ENCODE measurements at regions not wholly inside any gene's neighbourhood (a gene's known extent, or its start where the extent isn't known, plus 50 kb on each side); places are given as distances from the start of the nearest gene placed in this dataset.

GRCh38 chr2:128982001-128982400 lies 663.3 kb upstream of the HS6ST1 start:
- H3K9ac ChIP-seq (replicated peaks; ENCODE audit: extremely low read depth, insufficient read depth, low read length) = no peak overlapping the region
- no peaks in the 10 kb centered on the region for H3K36me3 ChIP-seq (ENCODE audit: control insufficient read depth in 2 of 2, extremely low read depth in 1 of 2, insufficient read depth in 2 of 2, low read length in 2 of 2)
- DNase-seq (ENCODE audit: low read depth, low spot score) = no peak
- no peak overlapping the region for H3K27ac ChIP-seq (ENCODE audit: insufficient read depth, low read depth, low read length)
- ChIA-PET POLR2A (no interaction called here), CTCF (no interaction called here)
- FAIRE-seq = no peak
- H3K9me1 ChIP-seq (replicated peaks; ENCODE audit: control insufficient read depth, extremely low read depth, insufficient read depth, low read length) = no peaks in the 10 kb centered on the region
- H3K9me3 ChIP-seq (replicated peaks; ENCODE audit: control insufficient read depth, insufficient read depth, low read length) = peaks cover 9% of the 10 kb centered on the region
- no peaks in the 10 kb centered on the region for H3K4me1 ChIP-seq (ENCODE audit: control insufficient read depth, extremely low read depth, insufficient read depth, low read length)
- no peaks in the 10 kb centered on the region for H4K20me1 ChIP-seq (replicated peaks; ENCODE audit: control insufficient read depth, extremely low read depth, insufficient read depth, low read length)
- H3K79me2 ChIP-seq (ENCODE audit: control insufficient read depth, insufficient read depth, low read length) = no peaks in the 10 kb centered on the region
- BruUV-seq (replicated peaks) = no TSS peak
- dilution Hi-C loops (cut with MboI; ENCODE audit: extremely low pct_ligation_motif_present, low sequenced_read_pairs) (no loop called here), intact Hi-C loops (cut with micrococcal nuclease) (no loop called here)
- H2AFZ ChIP-seq (ENCODE audit: low read depth, low read length) = no peak overlapping the region
- H3K27me3 ChIP-seq (ENCODE audit: control insufficient read depth in 2 of 2, insufficient read depth in 2 of 2, low read length in 2 of 2) = no peaks in the 10 kb centered on the region
- H3K4me2 ChIP-seq (ENCODE audit: insufficient read depth, low read length) = no peak overlapping the region
- no peak overlapping the region for H3K4me3 ChIP-seq (replicated peaks in 1 of 3; ENCODE audit: insufficient read depth in 1 of 3, low read depth in 1 of 3, low read length in 3 of 3)
- TF ChIP-seq MAX (IDR thresholded peaks at IDR 0.05; ENCODE audit: insufficient read depth, insufficient read length) = no peak
- TF ChIP-seq FOS (IDR thresholded peaks at IDR 0.05; ENCODE audit: borderline replicate concordance, insufficient read depth, low read length) = no peak
- TF ChIP-seq JUN (IDR thresholded peaks at IDR 0.05; ENCODE audit: borderline replicate concordance, insufficient read depth, insufficient read length, low read depth) = no peak
- no peak for TF ChIP-seq POLR2A (IDR thresholded peaks at IDR 0.05; ENCODE audit: low read depth, low read length)
- no peak for TF ChIP-seq GATA2 (IDR thresholded peaks at IDR 0.05; ENCODE audit: insufficient read depth, insufficient read length, low read depth, low read length)

GRCh38 chr2:128982670-128983069 lies 664.0 kb upstream of the HS6ST1 start:
- dilution Hi-C loops (cut with MboI; ENCODE audit: extremely low pct_ligation_motif_present, low sequenced_read_pairs) (no loop called here), intact Hi-C loops (cut with micrococcal nuclease) (no loop called here)
- Histone ChIP-seq H2AFZ (ENCODE audit: low read depth, low read length) (no peak overlapping the region), H3K27ac (ENCODE audit: insufficient read depth, low read depth, low read length) (no peak overlapping the region), H3K27me3 (ENCODE audit: control insufficient read depth in 2 of 2, insufficient read depth in 2 of 2, low read length in 2 of 2) (no peaks in the 10 kb centered on the region), H3K9ac (replicated peaks; ENCODE audit: extremely low read depth, insufficient read depth, low read length) (no peak overlapping the region), H3K36me3 (ENCODE audit: control insufficient read depth in 2 of 2, extremely low read depth in 1 of 2, insufficient read depth in 2 of 2, low read length in 2 of 2) (no peaks in the 10 kb centered on the region), H3K4me2 (ENCODE audit: insufficient read depth, low read length) (no peak overlapping the region), H3K9me3 (replicated peaks; ENCODE audit: control insufficient read depth, insufficient read depth, low read length) (peaks cover 9% of the 10 kb centered on the region), H4K20me1 (replicated peaks; ENCODE audit: control insufficient read depth, extremely low read depth, insufficient read depth, low read length) (no peaks in the 10 kb centered on the region), H3K79me2 (ENCODE audit: control insufficient read depth, insufficient read depth, low read length) (no peaks in the 10 kb centered on the region), H3K4me1 (ENCODE audit: control insufficient read depth, extremely low read depth, insufficient read depth, low read length) (no peaks in the 10 kb centered on the region), H3K4me3 (replicated peaks in 1 of 3; ENCODE audit: insufficient read depth in 1 of 3, low read depth in 1 of 3, low read length in 3 of 3) (no peak overlapping the region), H3K9me1 (replicated peaks; ENCODE audit: control insufficient read depth, extremely low read depth, insufficient read depth, low read length) (no peaks in the 10 kb centered on the region)
- no peak for DNase-seq (ENCODE audit: low read depth, low spot score)
- ChIA-PET POLR2A (no interaction called here), CTCF (no interaction called here)
- TF ChIP-seq CTCF (IDR thresholded peaks at IDR 0.05; ENCODE audit: extremely low read depth in 1 of 2, insufficient read depth in 1 of 2, low read depth in 1 of 2, low read length in 2 of 2) (no peak), EZH2 (IDR thresholded peaks at IDR 0.05; ENCODE audit: borderline replicate concordance, low read depth, low read length, severe bottlenecking) (no peak), MYC (IDR thresholded peaks at IDR 0.05; ENCODE audit: low read depth, low read length) (no peak), MAX (IDR thresholded peaks at IDR 0.05; ENCODE audit: insufficient read depth, insufficient read length) (no peak)
- no peak for FAIRE-seq
- no TSS peak for BruUV-seq (replicated peaks)
